ENCODE measurements at regions not wholly inside any gene's neighbourhood (a gene's known extent, or its start where the extent isn't known, plus 50 kb on each side); places are given as distances from the start of the nearest gene placed in this dataset.
"Not testable (repeated sequence)": the region's sequence is repeated elsewhere in the genome, so short reads cannot be mapped to it uniquely, and the experiment has no call there.

- Histone ChIP-seq H3K27ac (no peak overlapping the region), H3K36me3 (no peaks in the 10 kb centered on the region), H3K4me3 (no peak overlapping the region), H3K9me3 (no peaks in the 10 kb centered on the region), H3K4me1 (no peaks in the 10 kb centered on the region), H3K27me3 (no peaks in the 10 kb centered on the region)
- WGBS, 2 donors: 49 to 50% methylated on average over 5 of the region's 5 CpGs
- no peak for DNase-seq (ENCODE audit: low spot score in 2 of 2)
- no peak for TF ChIP-seq POLR2A (IDR thresholded peaks at IDR 0.05)
- TF ChIP-seq EP300 (IDR thresholded peaks at IDR 0.05): no peak
- TF ChIP-seq CTCF (IDR thresholded peaks at IDR 0.05): no peak
These were observed 595.8 kb downstream of the STK39 start for GRCh38 chr2:167651406-167652151.

GRCh38 chr2:167646557-167646956 lies 600.8 kb downstream of the STK39 start:
- WGBS, 2 donors: 81 to 84% methylated on average over 2 of the region's 2 CpGs
- no peaks in the 10 kb centered on the region for H3K4me1 ChIP-seq
- H3K36me3 ChIP-seq: no peaks in the 10 kb centered on the region
- TF ChIP-seq POLR2A (IDR thresholded peaks at IDR 0.05): no peak
- TF ChIP-seq EP300 (IDR thresholded peaks at IDR 0.05): no peak
- TF ChIP-seq CTCF (IDR thresholded peaks at IDR 0.05): no peak
- no peak overlapping the region for H3K27ac ChIP-seq
- DNase-seq (ENCODE audit: low spot score in 2 of 2): no peak
- H3K9me3 ChIP-seq: no peaks in the 10 kb centered on the region
- no peak overlapping the region for H3K4me3 ChIP-seq
- H3K27me3 ChIP-seq: no peaks in the 10 kb centered on the region

- Histone ChIP-seq H3K4me1 (no peaks in the 10 kb centered on the region), H3K4me3 (no peak overlapping the region), H3K27ac (no peak overlapping the region), H3K36me3 (no peaks in the 10 kb centered on the region), H3K9me3 (no peaks in the 10 kb centered on the region), H3K27me3 (no peaks in the 10 kb centered on the region)
- WGBS, 2 donors: 98 to 100% methylated on average over 1 of the region's 1 CpG
- no peak for DNase-seq (ENCODE audit: low spot score in 2 of 2)
- TF ChIP-seq EP300 (IDR thresholded peaks at IDR 0.05) (no peak), CTCF (IDR thresholded peaks at IDR 0.05) (no peak), POLR2A (IDR thresholded peaks at IDR 0.05) (no peak)
These were observed 607.3 kb downstream of the STK39 start for GRCh38 chr2:167640096-167640495.

- no peak overlapping the region for H3K4me3 ChIP-seq
- H3K36me3 ChIP-seq: no peaks in the 10 kb centered on the region
- no peak overlapping the region for H3K27ac ChIP-seq
- H3K27me3 ChIP-seq: no peaks in the 10 kb centered on the region
- no peak for TF ChIP-seq POLR2A (IDR thresholded peaks at IDR 0.05)
- no peak for TF ChIP-seq EP300 (IDR thresholded peaks at IDR 0.05)
- no peak for TF ChIP-seq CTCF (IDR thresholded peaks at IDR 0.05)
- H3K9me3 ChIP-seq: no peaks in the 10 kb centered on the region
- H3K4me1 ChIP-seq: no peaks in the 10 kb centered on the region
- DNase-seq (ENCODE audit: low spot score in 2 of 2): no peak
These were observed 609.7 kb downstream of the STK39 start for GRCh38 chr2:167637741-167638140.

- H3K36me3 ChIP-seq; H3K4me1 ChIP-seq; H3K27me3 ChIP-seq; DNase-seq (ENCODE audit: low spot score in 2 of 2); H3K4me3 ChIP-seq; H3K27ac ChIP-seq; H3K9me3 ChIP-seq: not testable (repeated sequence)
- 90 to 97% methylated on average over 1 of the region's 1 CpG for WGBS, 2 donors
These were observed 615.1 kb downstream of the STK39 start for GRCh38 chr2:167632271-167632670.

GRCh38 chr2:167626961-167627360 lies 620.4 kb downstream of the STK39 start:
- TF ChIP-seq EP300 (IDR thresholded peaks at IDR 0.05) (no peak), POLR2A (IDR thresholded peaks at IDR 0.05) (no peak), CTCF (IDR thresholded peaks at IDR 0.05) (no peak)
- no peak overlapping the region for H3K4me3 ChIP-seq

More at GRCh38 chr2:167626961-167627360, 620.4 kb downstream of the STK39 start:
- no peaks in the 10 kb centered on the region for H3K9me3 ChIP-seq
- H3K27ac ChIP-seq: no peak overlapping the region
- no peaks in the 10 kb centered on the region for H3K27me3 ChIP-seq
- H3K4me1 ChIP-seq: no peaks in the 10 kb centered on the region
- DNase-seq (ENCODE audit: low spot score in 2 of 2): no peak
- H3K36me3 ChIP-seq: no peaks in the 10 kb centered on the region
